Loucy (cell line): ENCODE measurements at regions not wholly inside any gene's neighbourhood (a gene's known extent, or its start where the extent isn't known, plus 50 kb on each side); places are given as distances from the start of the nearest gene placed in this dataset.

Source experiments
- H2AFZ ChIP-seq: fragments of 200-600 bp; sonication (generic); 2 replicates; pipeline ENCODE4 v1.6.0; 2016; ENCODE audit warnings: antibody characterized with exemption, mild to moderate bottlenecking, low read length, moderate library complexity
- H3F3A ChIP-seq: fragments of 200-600 bp; 2 replicates; pipeline ENCODE4 v1.6.0; 2016; ENCODE audit warnings: antibody characterized with exemption, low read depth, mild to moderate bottlenecking
- H3K27me3 ChIP-seq: fragments of 200-600 bp; sonication (generic); 2 replicates; pipeline ENCODE4 v1.6.1; 2014; ENCODE audit warnings: low read length, mild to moderate bottlenecking; ENCODE audit not compliant: insufficient read depth, poor library complexity, severe bottlenecking
- H3K36me3 ChIP-seq: fragments of 200-600 bp; sonication (generic); 2 replicates; pipeline ENCODE4 v1.6.1; 2016; ENCODE audit warnings: low read length; ENCODE audit not compliant: insufficient read depth
- H3K4me1 ChIP-seq: fragments of 200-600 bp; sonication (generic); 2 replicates; pipeline ENCODE4 v1.5.1; 2014; ENCODE audit warnings: low read length, mild to moderate bottlenecking; ENCODE audit not compliant: insufficient read depth, poor library complexity, severe bottlenecking
- H3K4me2 ChIP-seq: fragments of 200-600 bp; sonication (generic); 2 replicates; pipeline ENCODE4 v1.6.0; 2014; ENCODE audit warnings: antibody characterized with exemption, low read length, low read depth, mild to moderate bottlenecking; ENCODE audit not compliant: poor library complexity, severe bottlenecking
- H3K4me3 ChIP-seq: fragments of 200-600 bp; sonication (generic); 2 replicates; pipeline ENCODE4 v1.5.1; 2014; ENCODE audit warnings: low read length, mild to moderate bottlenecking, mixed read lengths; ENCODE audit not compliant: poor library complexity, severe bottlenecking
- H3K79me2 ChIP-seq: fragments of 200-600 bp; sonication (generic); 2 replicates; pipeline ENCODE4 v1.6.1; 2014; ENCODE audit warnings: low read length; ENCODE audit not compliant: insufficient read depth
- H3K9ac ChIP-seq: fragments of 200-600 bp; sonication (generic); 2 replicates; pipeline ENCODE4 v1.6.0; 2014; ENCODE audit warnings: mild to moderate bottlenecking, low read depth, low read length, moderate library complexity; ENCODE audit not compliant: poor library complexity, severe bottlenecking
- H3K9me2 ChIP-seq: fragments of 200-600 bp; sonication (generic); replicated peaks from 2 replicates; pipeline ENCODE4 v1.6.1; 2016; ENCODE audit warnings: low read depth, low read length, mixed read lengths
- H3K9me3 ChIP-seq: fragments of 200-600 bp; sonication (generic); 2 replicates; pipeline ENCODE4 v1.6.1; 2014; ENCODE audit warnings: mild to moderate bottlenecking, antibody characterized with exemption, low read length, low read depth; ENCODE audit not compliant: insufficient read depth
- H4K20me1 ChIP-seq: fragments of 200-600 bp; sonication (generic); 2 replicates; pipeline ENCODE4 v1.6.0; 2014; ENCODE audit warnings: antibody characterized with exemption, low read length, mild to moderate bottlenecking; ENCODE audit not compliant: insufficient read depth, poor library complexity, severe bottlenecking
- CTCF ChIP-seq: fragments of 200-600 bp; sonication (generic); conservative IDR thresholded peaks from 2 replicates; pipeline ENCODE4 v1.5.1; 2014; ENCODE audit warnings: mild to moderate bottlenecking, antibody characterized with exemption, low read length
- EZH2phosphoT487 ChIP-seq: fragments of 200-600 bp; IDR thresholded peaks from 2 replicates; pipeline ENCODE4 v1.6.1; 2018; ENCODE audit warnings: antibody characterized with exemption, mild to moderate bottlenecking, moderate library complexity, borderline replicate concordance

GRCh38 chr10:31657434-31657872 lies 271.2 kb downstream of the ARHGAP12 start:
- Histone ChIP-seq H3K79me2 (no peaks in the 10 kb centered on the region), H3K9me3 (no peaks in the 10 kb centered on the region), H3F3A (no peaks in the 10 kb centered on the region), H4K20me1 (no peaks in the 10 kb centered on the region), H3K9me2 (no peaks in the 10 kb centered on the region), H2AFZ (no peak overlapping the region), H3K36me3 (no peaks in the 10 kb centered on the region), H3K4me3 (no peak overlapping the region), H3K27me3 (peaks cover 6% of the 10 kb centered on the region), H3K4me1 (no peaks in the 10 kb centered on the region), H3K4me2 (no peak overlapping the region), H3K9ac (no peak overlapping the region)
- TF ChIP-seq CTCF (no peak), EZH2phosphoT487 (no peak)

GRCh38 chr10:31656851-31657433 lies 271.7 kb downstream of the ARHGAP12 start:
- H3K9me2 ChIP-seq, result no peaks in the 10 kb centered on the region
- H3K4me3 ChIP-seq, result no peak overlapping the region
- TF ChIP-seq CTCF, result no peak
- H3K27me3 ChIP-seq, result peaks cover 8% of the 10 kb centered on the region
- no peaks in the 10 kb centered on the region for H3K36me3 ChIP-seq
- no peaks in the 10 kb centered on the region for H4K20me1 ChIP-seq
- no peak overlapping the region for H2AFZ ChIP-seq
- H3K9me3 ChIP-seq, result no peaks in the 10 kb centered on the region
- H3K4me1 ChIP-seq, result no peaks in the 10 kb centered on the region
- H3K79me2 ChIP-seq, result no peaks in the 10 kb centered on the region
- no peak overlapping the region for H3K9ac ChIP-seq
- no peak overlapping the region for H3K4me2 ChIP-seq
- H3F3A ChIP-seq, result no peaks in the 10 kb centered on the region

GRCh38 chr10:31652038-31652437 lies 276.6 kb downstream of the ARHGAP12 start:
- Histone ChIP-seq H3K9ac (no peak overlapping the region), H3K9me3 (no peaks in the 10 kb centered on the region), H4K20me1 (no peaks in the 10 kb centered on the region), H3K4me3 (no peak overlapping the region), H3K9me2 (no peaks in the 10 kb centered on the region), H3K79me2 (no peaks in the 10 kb centered on the region), H3K4me2 (no peak overlapping the region), H3F3A (no peaks in the 10 kb centered on the region), H3K27me3 (peaks cover 13% of the 10 kb centered on the region), H3K36me3 (no peaks in the 10 kb centered on the region), H3K4me1 (no peaks in the 10 kb centered on the region), H2AFZ (no peak overlapping the region)
- TF ChIP-seq CTCF, result no peak
- no peak for TF ChIP-seq EZH2phosphoT487
